ENCODE measurements at regions not wholly inside any gene's neighbourhood (a gene's known extent, or its start where the extent isn't known, plus 50 kb on each side); places are given as distances from the start of the nearest gene placed in this dataset.
"Not testable (repeated sequence)": the region's sequence is repeated elsewhere in the genome, so short reads cannot be mapped to it uniquely, and the experiment has no call there.

GRCh38 chr16:31581065-31581464 lies 53.4 kb downstream of the AHSP start:
- intact Hi-C loops (cut with micrococcal nuclease; ENCODE audit: unreplicated experiment); H3K4me1 ChIP-seq (ENCODE audit: insufficient read depth, low read length, poor library complexity, severe bottlenecking); H3K27ac ChIP-seq (ENCODE audit: low read depth, low read length, poor library complexity, severe bottlenecking); H3K9me3 ChIP-seq (ENCODE audit: low read depth, low read length, poor library complexity, severe bottlenecking); H3K27me3 ChIP-seq (replicated peaks; ENCODE audit: insufficient read depth, low read depth, low read length, poor library complexity); CTCF ChIA-PET; H3K4me3 ChIP-seq (ENCODE audit: low read depth, low read length, poor library complexity, severe bottlenecking); BruUV-seq (replicated peaks); H3K36me3 ChIP-seq (ENCODE audit: insufficient read depth, low read length, poor library complexity, severe bottlenecking); POLR2A ChIA-PET (ENCODE audit: low non-redundant PET); DNase-seq (ENCODE audit: low spot score): not testable (repeated sequence)

GRCh38 chr16:31601737-31602384 lies 74.2 kb downstream of the AHSP start:
- H3K27me3 ChIP-seq (replicated peaks; ENCODE audit: insufficient read depth, low read depth, low read length, poor library complexity); CTCF ChIA-PET; H3K4me3 ChIP-seq (ENCODE audit: low read depth, low read length, poor library complexity, severe bottlenecking); intact Hi-C loops (cut with micrococcal nuclease; ENCODE audit: unreplicated experiment); H3K36me3 ChIP-seq (ENCODE audit: insufficient read depth, low read length, poor library complexity, severe bottlenecking); BruUV-seq (replicated peaks); DNase-seq (ENCODE audit: low spot score); H3K27ac ChIP-seq (ENCODE audit: low read depth, low read length, poor library complexity, severe bottlenecking); H3K4me1 ChIP-seq (ENCODE audit: insufficient read depth, low read length, poor library complexity, severe bottlenecking); POLR2A ChIA-PET (ENCODE audit: low non-redundant PET): not testable (repeated sequence)
- H3K9me3 ChIP-seq (ENCODE audit: low read depth, low read length, poor library complexity, severe bottlenecking): peaks cover 44% of the 10 kb centered on the region

GRCh38 chr16:31618130-31618529 lies 90.4 kb downstream of the AHSP start:
- TF ChIP-seq EZH2 (IDR thresholded peaks at IDR 0.05; ENCODE audit: borderline replicate concordance, low read depth, low read length, poor library complexity, severe bottlenecking) (no peak), CTCF (conservative IDR thresholded peaks at IDR 0.05; ENCODE audit: low read depth, low read length) (no peak)
- intact Hi-C loops (cut with micrococcal nuclease; ENCODE audit: unreplicated experiment): no loop called here
- DNase-seq (ENCODE audit: low spot score): no peak
- Histone ChIP-seq H3K4me1 (ENCODE audit: insufficient read depth, low read length, poor library complexity, severe bottlenecking) (no peaks in the 10 kb centered on the region), H3K27me3 (replicated peaks; ENCODE audit: insufficient read depth, low read depth, low read length, poor library complexity) (no peaks in the 10 kb centered on the region), H3K27ac (ENCODE audit: low read depth, low read length, poor library complexity, severe bottlenecking) (no peak overlapping the region), H3K9me3 (ENCODE audit: low read depth, low read length, poor library complexity, severe bottlenecking) (no peaks in the 10 kb centered on the region), H3K4me3 (ENCODE audit: low read depth, low read length, poor library complexity, severe bottlenecking) (no peak overlapping the region), H3K36me3 (ENCODE audit: insufficient read depth, low read length, poor library complexity, severe bottlenecking) (no peaks in the 10 kb centered on the region)
- ChIA-PET POLR2A (ENCODE audit: low non-redundant PET) (no interaction called here), CTCF (no interaction called here)
- no TSS peak for BruUV-seq (replicated peaks)

GRCh38 chr16:31636433-31636832 lies 108.7 kb downstream of the AHSP start:
- POLR2A ChIA-PET (ENCODE audit: low non-redundant PET): no interaction called here
- H3K27me3 ChIP-seq (replicated peaks; ENCODE audit: insufficient read depth, low read depth, low read length, poor library complexity): no peaks in the 10 kb centered on the region
- no peak for TF ChIP-seq CTCF (conservative IDR thresholded peaks at IDR 0.05; ENCODE audit: low read depth, low read length)
- TF ChIP-seq EZH2 (IDR thresholded peaks at IDR 0.05; ENCODE audit: borderline replicate concordance, low read depth, low read length, poor library complexity, severe bottlenecking): no peak
- H3K4me1 ChIP-seq (ENCODE audit: insufficient read depth, low read length, poor library complexity, severe bottlenecking): no peaks in the 10 kb centered on the region
- intact Hi-C loops (cut with micrococcal nuclease; ENCODE audit: unreplicated experiment): no loop called here
- CTCF ChIA-PET: no interaction called here
- H3K36me3 ChIP-seq (ENCODE audit: insufficient read depth, low read length, poor library complexity, severe bottlenecking): no peaks in the 10 kb centered on the region
- DNase-seq (ENCODE audit: low spot score): no peak
- H3K9me3 ChIP-seq (ENCODE audit: low read depth, low read length, poor library complexity, severe bottlenecking): no peaks in the 10 kb centered on the region
- H3K27ac ChIP-seq (ENCODE audit: low read depth, low read length, poor library complexity, severe bottlenecking): no peak overlapping the region
- no peak overlapping the region for H3K4me3 ChIP-seq (ENCODE audit: low read depth, low read length, poor library complexity, severe bottlenecking)
- BruUV-seq (replicated peaks): no TSS peak

Data from A673 (cell line).